ENCODE measurements at regions not wholly inside any gene's neighbourhood (a gene's known extent, or its start where the extent isn't known, plus 50 kb on each side); places are given as distances from the start of the nearest gene placed in this dataset.

DNA sequence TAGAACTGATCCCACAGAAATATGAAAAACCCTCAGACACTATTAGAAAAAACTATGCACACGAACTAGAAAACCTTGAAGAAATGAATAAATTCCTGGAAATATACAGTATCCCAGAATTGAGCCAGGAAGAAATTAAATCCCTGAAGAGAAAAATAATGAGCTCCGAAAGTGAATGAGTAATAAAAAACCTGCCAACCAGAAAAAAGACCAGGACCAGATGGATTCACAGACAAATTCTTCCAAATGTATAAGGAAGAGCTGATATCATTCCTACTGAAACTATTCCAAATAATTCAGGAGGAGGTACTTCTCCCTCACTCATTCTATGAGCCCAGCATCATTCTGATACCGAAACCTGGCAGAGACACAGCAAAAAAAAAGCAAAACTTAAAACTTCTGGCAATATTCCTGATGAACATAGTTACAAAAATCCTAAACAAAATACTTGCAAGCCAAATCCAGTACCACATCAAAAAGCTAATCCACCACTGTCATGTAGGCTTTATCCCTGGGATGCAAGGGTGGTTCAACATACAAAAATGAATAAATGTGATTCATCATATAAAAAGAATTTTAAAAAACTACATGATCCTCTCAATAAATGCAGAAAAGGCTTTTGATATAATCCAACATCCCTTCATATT is 1397.6 kb upstream of the DDX18 start:
- no peak overlapping the region for H3K4me2 ChIP-seq (ENCODE audit: control insufficient read depth, extremely low read depth, insufficient read depth, low read depth, low read length)
- FAIRE-seq = no peak
- no peak for TF ChIP-seq EZH2 (IDR thresholded peaks at IDR 0.05; ENCODE audit: low read length)
- TF ChIP-seq, protein P1, sequence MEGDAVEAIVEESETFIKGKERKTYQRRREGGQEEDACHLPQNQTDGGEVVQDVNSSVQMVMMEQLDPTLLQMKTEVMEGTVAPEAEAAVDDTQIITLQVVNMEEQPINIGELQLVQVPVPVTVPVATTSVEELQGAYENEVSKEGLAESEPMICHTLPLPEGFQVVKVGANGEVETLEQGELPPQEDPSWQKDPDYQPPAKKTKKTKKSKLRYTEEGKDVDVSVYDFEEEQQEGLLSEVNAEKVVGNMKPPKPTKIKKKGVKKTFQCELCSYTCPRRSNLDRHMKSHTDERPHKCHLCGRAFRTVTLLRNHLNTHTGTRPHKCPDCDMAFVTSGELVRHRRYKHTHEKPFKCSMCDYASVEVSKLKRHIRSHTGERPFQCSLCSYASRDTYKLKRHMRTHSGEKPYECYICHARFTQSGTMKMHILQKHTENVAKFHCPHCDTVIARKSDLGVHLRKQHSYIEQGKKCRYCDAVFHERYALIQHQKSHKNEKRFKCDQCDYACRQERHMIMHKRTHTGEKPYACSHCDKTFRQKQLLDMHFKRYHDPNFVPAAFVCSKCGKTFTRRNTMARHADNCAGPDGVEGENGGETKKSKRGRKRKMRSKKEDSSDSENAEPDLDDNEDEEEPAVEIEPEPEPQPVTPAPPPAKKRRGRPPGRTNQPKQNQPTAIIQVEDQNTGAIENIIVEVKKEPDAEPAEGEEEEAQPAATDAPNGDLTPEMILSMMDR (optimal IDR thresholded peaks at IDR 0.05 in 1 of 3, IDR thresholded peaks at IDR 0.05 in 1 of 3, conservative IDR thresholded peaks at IDR 0.05 in 1 of 3; ENCODE audit: extremely low read depth in 1 of 3, insufficient read depth in 2 of 3, low read length in 3 of 3) = no peak
- dilution Hi-C loops (cut with MboI; ENCODE audit: extremely low pct_ligation_motif_present, low sequenced_read_pairs) = no loop called here
- H3K9me3 ChIP-seq (ENCODE audit: control insufficient read depth, low read depth, low read length) = peaks cover 7% of the 10 kb centered on the region
- H3K9ac ChIP-seq (ENCODE audit: control insufficient read depth, extremely low read depth, insufficient read depth, low read length) = no peak overlapping the region
- H3K9me1 ChIP-seq (ENCODE audit: control insufficient read depth, extremely low read depth, insufficient read depth, low read length) = no peaks in the 10 kb centered on the region
- H2AFZ ChIP-seq (ENCODE audit: control insufficient read depth, low read length) = no peak overlapping the region
- H3K4me3 ChIP-seq (ENCODE audit: control insufficient read depth in 2 of 3, extremely low read depth in 1 of 3, insufficient read depth in 2 of 3, low read depth in 1 of 3, low read length in 3 of 3) = no peak overlapping the region
- H3K27me3 ChIP-seq (ENCODE audit: control insufficient read depth, extremely low read depth, insufficient read depth, low read length) = no peaks in the 10 kb centered on the region
- no peak for DNase-seq (ENCODE audit: low read depth, low spot score)
- no peaks in the 10 kb centered on the region for H3K4me1 ChIP-seq (ENCODE audit: control insufficient read depth, extremely low read depth, insufficient read depth, low read length)
- H4K20me1 ChIP-seq (ENCODE audit: control insufficient read depth, extremely low read depth, insufficient read depth, low read length) = no peaks in the 10 kb centered on the region
- H3K36me3 ChIP-seq (ENCODE audit: control insufficient read depth in 2 of 2, extremely low read depth in 1 of 2, insufficient read depth in 2 of 2, low read length in 2 of 2) = no peaks in the 10 kb centered on the region
- no peaks in the 10 kb centered on the region for H3K79me2 ChIP-seq (ENCODE audit: control insufficient read depth, insufficient read depth, low read length)
- no peak overlapping the region for H3K27ac ChIP-seq (ENCODE audit: control insufficient read depth, insufficient read depth, low read length)

DNA sequence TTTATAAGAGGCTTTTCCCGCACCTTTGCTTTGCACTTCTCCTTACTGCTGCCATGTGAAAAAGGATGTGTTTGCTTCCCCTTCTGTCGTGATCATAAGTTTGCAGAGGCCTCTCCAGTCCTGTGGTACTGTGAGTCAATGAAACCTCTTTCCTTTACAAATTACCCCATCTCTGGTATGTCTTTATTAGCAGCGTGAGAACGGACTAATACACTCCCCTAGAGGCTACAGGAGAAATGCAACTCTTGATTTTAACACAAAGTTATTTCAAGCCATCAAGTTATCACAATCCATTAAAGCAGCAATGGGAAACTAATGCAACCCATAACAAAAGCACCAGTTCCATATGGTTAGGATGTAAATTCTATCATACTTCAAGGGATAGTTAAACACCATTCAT is 1378.8 kb upstream of the DDX18 start:
- no peak for FAIRE-seq
- Histone ChIP-seq H3K9ac (ENCODE audit: control insufficient read depth, extremely low read depth, insufficient read depth, low read length) (no peak overlapping the region), H3K9me3 (ENCODE audit: control insufficient read depth, low read depth, low read length) (no peaks in the 10 kb centered on the region), H3K79me2 (ENCODE audit: control insufficient read depth, insufficient read depth, low read length) (no peaks in the 10 kb centered on the region), H3K4me3 (ENCODE audit: control insufficient read depth in 2 of 3, extremely low read depth in 1 of 3, insufficient read depth in 2 of 3, low read depth in 1 of 3, low read length in 3 of 3) (no peak overlapping the region), H3K27me3 (ENCODE audit: control insufficient read depth, extremely low read depth, insufficient read depth, low read length) (no peaks in the 10 kb centered on the region), H4K20me1 (ENCODE audit: control insufficient read depth, extremely low read depth, insufficient read depth, low read length) (no peaks in the 10 kb centered on the region), H3K27ac (ENCODE audit: control insufficient read depth, insufficient read depth, low read length) (no peak overlapping the region), H2AFZ (ENCODE audit: control insufficient read depth, low read length) (no peak overlapping the region), H3K9me1 (ENCODE audit: control insufficient read depth, extremely low read depth, insufficient read depth, low read length) (no peaks in the 10 kb centered on the region), H3K4me1 (ENCODE audit: control insufficient read depth, extremely low read depth, insufficient read depth, low read length) (no peaks in the 10 kb centered on the region), H3K4me2 (ENCODE audit: control insufficient read depth, extremely low read depth, insufficient read depth, low read depth, low read length) (no peak overlapping the region), H3K36me3 (ENCODE audit: control insufficient read depth in 2 of 2, extremely low read depth in 1 of 2, insufficient read depth in 2 of 2, low read length in 2 of 2) (no peaks in the 10 kb centered on the region)
- dilution Hi-C loops (cut with MboI; ENCODE audit: extremely low pct_ligation_motif_present, low sequenced_read_pairs) = no loop called here
- TF ChIP-seq EZH2 (IDR thresholded peaks at IDR 0.05; ENCODE audit: low read length) = no peak
- TF ChIP-seq, protein P1 (optimal IDR thresholded peaks at IDR 0.05 in 1 of 3, IDR thresholded peaks at IDR 0.05 in 1 of 3, conservative IDR thresholded peaks at IDR 0.05 in 1 of 3; ENCODE audit: extremely low read depth in 1 of 3, insufficient read depth in 2 of 3, low read length in 3 of 3) = no peak
- DNase-seq (ENCODE audit: low read depth, low spot score) = no peak
